ENCODE measurements at regions not wholly inside any gene's neighbourhood (a gene's known extent, or its start where the extent isn't known, plus 50 kb on each side); places are given as distances from the start of the nearest gene placed in this dataset.

DNA sequence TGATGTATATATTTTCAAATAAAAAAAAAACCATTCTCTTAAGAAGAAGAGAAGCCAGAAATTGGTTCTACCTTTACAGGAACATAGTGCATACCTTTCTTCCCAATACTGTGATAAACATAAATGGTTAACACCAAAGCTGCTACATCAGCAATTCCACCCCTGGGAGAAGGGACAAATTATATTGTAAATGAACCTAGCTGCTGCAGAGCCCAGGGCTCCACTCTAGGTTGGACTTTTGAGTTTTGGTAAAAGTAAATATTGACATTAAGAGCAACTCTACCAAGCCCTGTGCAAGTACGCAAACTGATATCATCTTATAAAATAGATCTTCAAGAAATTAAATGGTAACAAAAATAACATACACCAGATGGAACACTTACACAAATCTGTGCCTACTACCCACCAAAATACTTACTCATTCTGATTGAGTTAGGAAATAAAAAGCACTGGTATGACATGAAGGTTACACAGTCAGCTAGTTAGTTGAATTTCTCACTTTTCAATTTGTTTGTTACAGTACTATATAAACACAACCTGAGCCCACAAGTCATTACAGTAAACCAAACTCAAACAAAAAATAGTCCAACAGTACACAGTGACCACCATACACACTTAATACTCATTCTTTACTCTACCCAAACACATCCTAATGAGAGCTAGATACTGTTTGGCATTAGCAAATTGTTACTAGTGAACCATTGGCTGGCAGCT, 223.3 kb upstream of the HEY2 start:
- TF ChIP-seq POLR2A (IDR thresholded peaks at IDR 0.05; ENCODE audit: low read depth, low read length) (no peak), GATA2 (IDR thresholded peaks at IDR 0.05; ENCODE audit: insufficient read depth, insufficient read length, low read depth, low read length) (no peak), EZH2 (IDR thresholded peaks at IDR 0.05; ENCODE audit: borderline replicate concordance, low read depth, low read length, severe bottlenecking) (no peak), MAX (IDR thresholded peaks at IDR 0.05; ENCODE audit: insufficient read depth, insufficient read length) (no peak), JUN (IDR thresholded peaks at IDR 0.05; ENCODE audit: borderline replicate concordance, insufficient read depth, insufficient read length, low read depth) (no peak), MYC (IDR thresholded peaks at IDR 0.05; ENCODE audit: low read depth, low read length) (no peak), FOS (IDR thresholded peaks at IDR 0.05; ENCODE audit: borderline replicate concordance, insufficient read depth, low read length) (no peak), POLR2AphosphoS5 (IDR thresholded peaks at IDR 0.05; ENCODE audit: insufficient read depth, low read depth, low read length) (no peak)
- TF ChIP-seq, protein P1, sequence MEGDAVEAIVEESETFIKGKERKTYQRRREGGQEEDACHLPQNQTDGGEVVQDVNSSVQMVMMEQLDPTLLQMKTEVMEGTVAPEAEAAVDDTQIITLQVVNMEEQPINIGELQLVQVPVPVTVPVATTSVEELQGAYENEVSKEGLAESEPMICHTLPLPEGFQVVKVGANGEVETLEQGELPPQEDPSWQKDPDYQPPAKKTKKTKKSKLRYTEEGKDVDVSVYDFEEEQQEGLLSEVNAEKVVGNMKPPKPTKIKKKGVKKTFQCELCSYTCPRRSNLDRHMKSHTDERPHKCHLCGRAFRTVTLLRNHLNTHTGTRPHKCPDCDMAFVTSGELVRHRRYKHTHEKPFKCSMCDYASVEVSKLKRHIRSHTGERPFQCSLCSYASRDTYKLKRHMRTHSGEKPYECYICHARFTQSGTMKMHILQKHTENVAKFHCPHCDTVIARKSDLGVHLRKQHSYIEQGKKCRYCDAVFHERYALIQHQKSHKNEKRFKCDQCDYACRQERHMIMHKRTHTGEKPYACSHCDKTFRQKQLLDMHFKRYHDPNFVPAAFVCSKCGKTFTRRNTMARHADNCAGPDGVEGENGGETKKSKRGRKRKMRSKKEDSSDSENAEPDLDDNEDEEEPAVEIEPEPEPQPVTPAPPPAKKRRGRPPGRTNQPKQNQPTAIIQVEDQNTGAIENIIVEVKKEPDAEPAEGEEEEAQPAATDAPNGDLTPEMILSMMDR (IDR thresholded peaks at IDR 0.05; ENCODE audit: extremely low read depth in 1 of 2, insufficient read depth in 1 of 2, low read depth in 1 of 2, low read length in 2 of 2): no peak
- Histone ChIP-seq H2AFZ (ENCODE audit: low read depth, low read length) (no peak overlapping the region), H3K79me2 (ENCODE audit: control insufficient read depth, insufficient read depth, low read length) (no peaks in the 10 kb centered on the region), H3K36me3 (ENCODE audit: control insufficient read depth in 2 of 2, extremely low read depth in 1 of 2, insufficient read depth in 2 of 2, low read length in 2 of 2) (no peaks in the 10 kb centered on the region), H3K4me2 (ENCODE audit: insufficient read depth, low read length) (no peak overlapping the region), H3K27me3 (ENCODE audit: control insufficient read depth in 2 of 2, insufficient read depth in 2 of 2, low read length in 2 of 2) (peaks cover 7 to 23% of the 10 kb centered on the region in 2 experiments), H3K9ac (replicated peaks; ENCODE audit: extremely low read depth, insufficient read depth, low read length) (no peak overlapping the region), H3K9me1 (replicated peaks; ENCODE audit: control insufficient read depth, extremely low read depth, insufficient read depth, low read length) (no peaks in the 10 kb centered on the region), H3K9me3 (replicated peaks; ENCODE audit: control insufficient read depth, insufficient read depth, low read length) (no peaks in the 10 kb centered on the region), H4K20me1 (replicated peaks; ENCODE audit: control insufficient read depth, extremely low read depth, insufficient read depth, low read length) (no peaks in the 10 kb centered on the region), H3K4me3 (replicated peaks in 1 of 3; ENCODE audit: insufficient read depth in 1 of 3, low read depth in 1 of 3, low read length in 3 of 3) (no peak overlapping the region), H3K27ac (ENCODE audit: insufficient read depth, low read depth, low read length) (no peak overlapping the region), H3K4me1 (ENCODE audit: control insufficient read depth, extremely low read depth, insufficient read depth, low read length) (no peaks in the 10 kb centered on the region)
- FAIRE-seq: no peak
- CTCF ChIA-PET: no interaction called here
- no TSS peak for BruUV-seq (replicated peaks)
- dilution Hi-C loops (cut with MboI; ENCODE audit: extremely low pct_ligation_motif_present, low sequenced_read_pairs): no loop called here
- intact Hi-C loops (cut with micrococcal nuclease): no loop called here
- no peak for DNase-seq (ENCODE audit: low read depth, low spot score)
- POLR2A ChIA-PET: no interaction called here

All from endothelial cell of umbilical vein (primary cell).